Naive thymus-derived CD8-positive, alpha-beta T cell (primary cell): ENCODE measurements at regions not wholly inside any gene's neighbourhood (a gene's known extent, or its start where the extent isn't known, plus 50 kb on each side); places are given as distances from the start of the nearest gene placed in this dataset.

ENCODE experiments used
- ATAC-seq, 2 donors: fragments of 150-1000 bp; cut with Tn5 transposase in 1 of 2; sonication (Bioruptor Pico), chemical (Tn5 transposase) in 1 of 2; 1 replicate in 1 of 2; 2 replicates in 1 of 2; pipeline ENCODE4 v1.10.0; 2021; ENCODE audit warnings: mild to moderate bottlenecking in 2 of 2, moderate library complexity in 2 of 2
- POLR2A ChIA-PET: fragments of 350-600 bp; sonication (Branson Sonifier 250); formaldehyde crosslinking; loops from one replicate; lab custom pipeline; 2021; ENCODE audit warnings: antibody characterized with exemption; lab: Charles Lee
- DNase-seq, 10 donors: peaks; one replicate each; pipeline versions ENCODE4 v3.0.0 to v3.0.0-alpha.2; 2020 to 2022
- H3K27ac Mint-ChIP-seq, 10 donors: one replicate each; pipeline ENCODE4 v1.8.0; 2020 to 2022; ENCODE audit warnings: mild to moderate bottlenecking in 10 of 10, mixed read lengths in 10 of 10, moderate library complexity in 4 of 10, inconsistent platforms in 1 of 10
- H3K27me3 Mint-ChIP-seq, 5 donors: one replicate each; pipeline ENCODE4 v1.8.0; 2021 to 2022; ENCODE audit warnings: mixed read lengths in 5 of 5
- H3K36me3 Mint-ChIP-seq, 3 donors: one replicate each; pipeline ENCODE4 v1.8.0; 2020 to 2022; ENCODE audit warnings: mixed read lengths in 3 of 3, mild to moderate bottlenecking in 2 of 3, inconsistent platforms in 1 of 3
- H3K4me1 Mint-ChIP-seq, 4 donors: one replicate each; pipeline ENCODE4 v1.8.0; 2021 to 2022; ENCODE audit warnings: mixed read lengths in 4 of 4
- H3K4me3 Mint-ChIP-seq, 10 donors: one replicate each; pipeline ENCODE4 v1.8.0; 2020 to 2022; ENCODE audit warnings: mild to moderate bottlenecking in 10 of 10, mixed read lengths in 10 of 10, moderate library complexity in 6 of 10, inconsistent platforms in 1 of 10
- H3K9me3 Mint-ChIP-seq, 9 donors: one replicate each; pipeline ENCODE4 v1.8.0; 2020 to 2022; ENCODE audit warnings: mixed read lengths in 9 of 9, mild to moderate bottlenecking in 3 of 9, inconsistent platforms in 1 of 9, moderate library complexity in 1 of 9

DNA sequence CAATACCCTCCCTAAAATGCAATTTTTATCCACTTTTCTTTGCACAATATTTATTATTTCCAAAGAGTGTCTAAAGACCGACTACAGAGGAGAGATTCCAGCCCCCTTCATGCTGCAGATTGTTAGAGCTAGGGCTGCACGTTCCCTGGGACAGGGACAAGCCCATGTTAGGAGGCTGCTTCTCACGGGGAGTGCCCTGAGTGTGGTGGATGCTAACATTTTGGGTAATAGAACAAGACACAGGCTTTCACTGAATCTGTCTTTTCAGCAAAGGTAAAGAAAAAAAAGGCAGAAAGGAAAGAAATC, 125.4 kb downstream of the RIPK4 start:
- H3K9me3 Mint-ChIP-seq: no peaks in the 10 kb centered on the region
- H3K27me3 Mint-ChIP-seq: peaks cover 6 to 24% (median 16%) of the 10 kb centered on the region in 5 donors
- ATAC-seq: no peak
- H3K4me3 Mint-ChIP-seq: no peak overlapping the region
- no peaks in the 10 kb centered on the region for H3K4me1 Mint-ChIP-seq
- no peaks in the 10 kb centered on the region for H3K36me3 Mint-ChIP-seq
- DNase-seq: no peak
- peak overlapping the region in 1 of 10 donors; percentile 29 for H3K27ac Mint-ChIP-seq
- POLR2A ChIA-PET: no interaction called here

DNA sequence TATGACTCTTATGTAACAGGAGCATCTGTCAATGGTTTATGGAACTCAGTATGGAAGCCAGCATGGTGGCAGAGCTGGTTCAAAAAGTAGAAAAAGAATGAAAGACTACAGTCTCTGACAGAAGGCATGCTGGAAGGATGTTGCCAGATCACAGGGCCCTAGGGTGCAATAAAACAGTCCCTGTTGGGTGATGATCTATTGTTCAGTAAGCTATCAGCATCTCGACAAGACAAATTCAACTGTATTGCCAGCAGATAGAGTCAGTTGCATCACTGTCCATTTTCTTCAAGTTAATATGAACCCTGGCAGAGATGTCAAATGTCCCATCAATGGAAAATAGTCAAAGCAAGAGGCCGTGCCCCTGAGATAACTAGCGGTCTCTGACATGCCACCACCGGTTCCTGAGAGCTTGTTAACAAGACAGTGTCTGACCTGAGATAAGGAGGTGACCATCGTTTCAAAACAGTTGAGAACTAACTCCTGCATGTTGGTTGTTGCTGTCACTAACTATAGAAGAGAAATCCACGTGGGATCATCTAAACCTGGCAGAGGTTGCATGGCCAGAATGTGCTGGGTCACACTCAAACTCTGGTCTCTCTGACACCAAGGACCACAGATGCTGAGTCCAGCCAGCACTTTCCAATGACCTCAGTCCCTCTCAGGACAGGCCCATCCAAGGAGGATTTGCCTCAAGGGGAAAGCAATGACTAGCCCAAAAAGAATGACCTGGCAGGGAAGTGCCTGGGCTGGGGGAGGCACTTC, 125.9 kb downstream of the RIPK4 start:
- ATAC-seq: no peak
- no peak for DNase-seq
- Mint-ChIP-seq H3K4me3 (no peak overlapping the region), H3K9me3 (peaks cover 0 to 5% (median 0%) of the 10 kb centered on the region in 9 donors), H3K27me3 (peaks cover 7 to 25% (median 17%) of the 10 kb centered on the region in 5 donors), H3K27ac (no peak overlapping the region), H3K36me3 (no peaks in the 10 kb centered on the region), H3K4me1 (no peaks in the 10 kb centered on the region)
- POLR2A ChIA-PET: interaction anchor here (0.6 kb wide), 1 partner anchor 39 kb away, joined by 3 read pairs; no protein-coding TSS in a partner anchor

DNA sequence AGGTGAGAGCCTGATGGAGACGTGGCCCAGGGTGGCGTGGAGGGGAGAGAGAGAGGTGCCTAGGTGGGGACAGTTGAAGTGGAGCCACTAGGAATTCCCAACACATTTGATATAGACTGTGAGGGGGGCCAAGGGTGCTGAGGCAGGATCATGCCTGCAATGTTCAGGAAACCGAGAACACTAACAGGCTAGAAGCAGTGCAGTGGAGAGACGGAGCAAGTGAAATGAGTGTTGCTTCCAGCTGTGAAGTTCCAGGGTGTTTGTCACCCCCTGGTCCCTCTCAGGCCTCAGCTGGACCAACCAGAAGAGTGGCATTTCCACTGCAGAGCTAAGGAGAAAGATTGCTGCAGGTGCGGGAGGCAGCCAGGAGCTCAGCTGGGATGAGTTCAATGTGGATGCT, 127.1 kb downstream of the RIPK4 start:
- POLR2A ChIA-PET: no interaction called here
- Mint-ChIP-seq H3K4me3 (no peak overlapping the region), H3K4me1 (peaks cover 0 to 2% (median 0%) of the 10 kb centered on the region in 4 donors), H3K27ac (no peak overlapping the region), H3K27me3 (peaks cover 11 to 28% (median 19%) of the 10 kb centered on the region in 5 donors), H3K36me3 (no peaks in the 10 kb centered on the region), H3K9me3 (peaks cover 0 to 13% (median 0%) of the 10 kb centered on the region in 9 donors)
- DNase-seq (no peak), ATAC-seq (no peak)

DNA sequence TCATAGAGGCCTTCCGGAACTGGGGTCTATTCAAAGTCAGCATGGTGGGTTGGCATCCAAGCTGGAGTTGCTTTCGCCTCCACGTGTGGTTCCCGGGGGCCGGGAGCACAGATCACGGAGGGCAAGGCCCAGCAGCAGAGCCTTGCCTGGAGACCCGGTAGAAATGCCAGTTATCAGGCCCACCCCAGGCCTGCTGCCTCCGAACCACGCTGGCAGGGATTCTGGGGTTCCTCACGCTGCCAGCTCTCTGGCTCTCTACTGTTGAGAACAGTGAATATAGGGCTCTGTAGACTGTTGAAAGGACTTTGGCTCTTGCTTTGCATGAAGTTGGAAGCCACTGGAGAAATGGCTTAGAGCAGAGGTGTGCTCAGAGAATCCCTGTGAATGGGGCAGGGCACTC, 127.5 kb downstream of the RIPK4 start:
- Mint-ChIP-seq H3K36me3 (no peaks in the 10 kb centered on the region), H3K9me3 (peaks cover 0 to 13% (median 0%) of the 10 kb centered on the region in 9 donors), H3K4me1 (peaks cover 0 to 2% (median 0%) of the 10 kb centered on the region in 4 donors), H3K27ac (peak overlapping the region in 1 of 10 donors; percentile 26), H3K4me3 (no peak overlapping the region), H3K27me3 (peaks cover 11 to 28% (median 19%) of the 10 kb centered on the region in 5 donors)
- DNase-seq (no peak), ATAC-seq (no peak)
- POLR2A ChIA-PET: no interaction called here

DNA sequence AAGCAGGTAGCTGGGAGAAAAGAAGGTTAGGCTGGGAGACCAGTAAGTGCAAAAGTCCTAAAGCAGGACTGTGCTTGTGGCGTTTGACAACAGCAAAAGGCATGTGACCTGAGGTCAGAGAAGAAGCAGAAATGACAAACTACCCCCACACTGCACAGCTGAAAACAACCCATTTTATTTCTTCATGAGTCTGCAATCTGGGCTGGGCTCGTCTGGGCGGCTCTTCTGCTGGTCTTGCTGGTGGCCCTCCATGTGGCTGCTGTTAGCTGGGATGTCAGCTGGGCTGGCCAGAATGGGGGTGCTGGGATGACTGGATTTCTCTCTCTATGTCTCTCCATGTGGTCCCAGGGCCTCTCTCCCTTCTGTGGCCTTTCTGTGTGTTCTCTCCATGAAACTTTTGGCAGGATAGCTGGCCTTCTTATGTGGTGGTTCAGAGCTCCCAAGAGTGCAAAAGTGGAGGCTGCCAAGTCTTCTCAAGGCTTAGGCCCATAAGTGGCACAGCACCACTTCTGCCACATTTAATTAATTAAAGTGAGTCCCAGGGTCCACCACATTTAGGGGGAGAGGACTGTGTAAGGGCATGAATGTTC, 128.6 kb downstream of the RIPK4 start:
- ATAC-seq (no peak), DNase-seq (no peak)
- Mint-ChIP-seq H3K4me1 (peaks cover 0 to 6% (median 0%) of the 10 kb centered on the region in 4 donors), H3K9me3 (peaks cover 0 to 13% (median 0%) of the 10 kb centered on the region in 9 donors), H3K27me3 (peaks cover 14 to 31% (median 21%) of the 10 kb centered on the region in 5 donors), H3K4me3 (no peak overlapping the region), H3K27ac (no peak overlapping the region), H3K36me3 (no peaks in the 10 kb centered on the region)
- POLR2A ChIA-PET: no interaction called here

DNA sequence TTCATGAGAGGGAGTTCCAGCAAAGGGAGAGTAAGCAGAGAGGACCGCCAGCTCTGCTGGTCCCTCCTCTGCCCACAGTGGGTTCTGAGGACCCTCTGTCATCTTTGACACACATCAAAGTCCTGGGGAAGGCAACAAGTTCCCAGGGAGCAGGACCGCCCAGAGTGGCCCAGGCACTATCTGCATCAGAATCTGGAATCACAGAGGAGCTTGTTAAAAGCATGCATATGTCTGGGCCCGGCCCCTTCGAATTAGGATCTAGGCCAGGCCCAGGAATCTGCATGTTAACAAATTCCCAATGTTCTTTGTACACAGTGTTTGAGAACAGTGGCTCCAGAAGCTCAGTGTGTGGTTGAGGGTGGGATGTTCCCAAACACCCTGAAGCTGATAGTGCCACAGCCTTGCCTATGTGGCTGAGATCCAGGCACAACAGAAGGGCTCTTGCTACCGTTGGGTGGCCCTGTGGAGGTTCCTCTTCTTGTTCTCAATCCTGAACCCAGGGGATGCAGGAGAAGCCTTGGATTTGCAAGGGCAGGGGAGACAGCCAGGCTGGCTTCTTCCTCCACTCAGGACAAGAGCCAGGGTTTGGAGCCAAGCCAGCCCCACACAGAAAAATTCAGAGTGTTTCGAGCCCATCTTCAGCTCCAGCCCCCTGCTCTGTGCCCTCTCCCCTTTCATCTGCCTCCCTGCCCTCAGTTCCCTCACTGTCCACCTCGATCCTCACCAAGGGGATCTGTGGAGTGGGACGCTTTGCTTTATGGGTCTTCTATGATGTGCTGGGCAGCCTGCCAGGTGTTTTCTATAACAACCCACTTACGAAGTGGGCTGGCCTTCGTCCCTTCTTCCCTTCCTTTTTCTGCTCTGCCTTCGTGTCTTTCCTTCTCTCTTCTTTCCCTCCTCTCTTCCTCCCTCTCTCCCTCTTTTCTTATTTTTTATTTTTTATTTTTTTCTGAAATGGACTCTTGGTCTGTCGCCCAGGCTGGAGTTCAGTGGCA, 129.0 kb upstream of the TMPRSS2 start:
- peaks cover 0 to 6% (median 0%) of the 10 kb centered on the region in 4 donors for H3K4me1 Mint-ChIP-seq
- no peaks in the 10 kb centered on the region for H3K36me3 Mint-ChIP-seq
- POLR2A ChIA-PET: no interaction called here
- ATAC-seq (no peak), DNase-seq (no peak)
- peaks cover 0 to 13% (median 0%) of the 10 kb centered on the region in 9 donors for H3K9me3 Mint-ChIP-seq
- no peak overlapping the region for H3K4me3 Mint-ChIP-seq
- H3K27me3 Mint-ChIP-seq: peaks cover 9 to 26% (median 16%) of the 10 kb centered on the region in 5 donors
- H3K27ac Mint-ChIP-seq: no peak overlapping the region

DNA sequence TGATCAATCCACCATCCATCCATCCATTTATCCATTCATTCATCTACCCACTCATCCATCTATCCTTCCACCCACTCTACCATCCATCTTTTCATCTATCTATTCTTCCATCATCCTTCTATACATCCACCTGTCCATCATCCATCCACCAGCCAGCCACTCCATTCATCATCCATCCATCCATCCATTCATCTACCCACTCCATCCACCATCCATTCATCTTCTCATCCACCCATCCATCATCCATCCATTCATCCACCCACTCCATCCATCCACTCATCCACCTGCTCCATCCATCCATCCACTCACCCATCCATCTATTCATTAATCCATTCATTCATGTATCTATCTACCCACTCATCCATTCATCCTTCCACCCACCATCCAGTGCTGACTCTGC, 127.9 kb upstream of the TMPRSS2 start:
- Mint-ChIP-seq H3K27ac (peak overlapping the region in 1 of 10 donors; percentile 6), H3K36me3 (no peaks in the 10 kb centered on the region), H3K4me1 (peaks cover 0 to 8% (median 0%) of the 10 kb centered on the region in 4 donors), H3K9me3 (peaks cover 0 to 13% (median 0%) of the 10 kb centered on the region in 9 donors), H3K4me3 (no peak overlapping the region), H3K27me3 (peaks cover 9 to 26% (median 16%) of the 10 kb centered on the region in 5 donors)
- POLR2A ChIA-PET: no interaction called here
- ATAC-seq: no peak
- no peak for DNase-seq

DNA sequence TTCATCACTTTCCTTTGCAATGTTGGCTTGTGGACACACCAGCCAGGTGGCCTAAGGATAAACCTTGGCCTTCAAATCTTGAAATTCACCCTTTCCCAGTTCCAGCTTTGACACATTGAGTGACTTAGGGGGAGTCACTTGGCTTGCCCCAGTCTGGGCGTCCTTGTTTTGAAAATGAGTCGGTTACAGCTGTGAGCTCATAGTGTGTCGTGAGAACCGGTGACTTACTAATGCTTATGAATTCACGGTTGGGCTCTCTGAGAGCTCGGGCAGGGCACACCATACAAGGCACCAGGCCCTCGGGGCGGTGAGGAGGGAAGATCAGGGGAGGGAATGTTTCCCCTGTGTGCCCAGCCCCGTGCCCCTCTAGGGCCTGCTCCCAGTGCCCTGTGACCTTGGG, 126.9 kb upstream of the TMPRSS2 start:
- Mint-ChIP-seq H3K27me3 (peaks cover 6 to 25% (median 14%) of the 10 kb centered on the region in 5 donors), H3K4me1 (peaks cover 0 to 8% (median 0%) of the 10 kb centered on the region in 4 donors), H3K27ac (no peak overlapping the region), H3K4me3 (no peak overlapping the region), H3K36me3 (no peaks in the 10 kb centered on the region), H3K9me3 (peaks cover 0 to 13% (median 0%) of the 10 kb centered on the region in 9 donors)
- DNase-seq (no peak), ATAC-seq (no peak)
- POLR2A ChIA-PET: no interaction called here

DNA sequence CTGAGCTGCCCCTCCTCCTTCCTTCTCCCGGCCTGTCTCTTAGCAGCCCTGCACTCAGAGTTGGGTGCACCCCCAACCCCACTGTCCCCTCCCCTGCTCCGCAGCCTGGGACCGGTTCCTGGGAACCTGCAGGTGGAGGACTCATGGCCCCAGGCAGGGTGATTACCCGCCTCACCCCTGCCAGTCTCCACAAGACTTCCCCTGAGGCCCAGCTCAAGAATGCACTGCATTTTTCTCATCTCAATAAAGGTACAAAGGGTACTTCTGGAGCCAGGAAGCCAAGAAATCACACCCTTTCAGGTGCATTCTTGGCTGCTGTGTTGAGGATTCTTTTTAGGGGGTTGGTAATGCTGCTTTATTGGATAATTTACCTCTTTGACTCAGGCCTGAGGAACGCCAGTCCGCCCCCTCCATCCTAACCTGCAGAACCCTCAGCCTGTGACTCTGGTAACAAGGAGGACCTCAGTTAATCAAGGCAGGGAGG, 126.3 kb upstream of the TMPRSS2 start:
- Mint-ChIP-seq H3K27me3 (peaks cover under 1 to 19% (median 10%) of the 10 kb centered on the region in 5 donors), H3K9me3 (peaks cover 0 to 13% (median 0%) of the 10 kb centered on the region in 9 donors), H3K4me1 (peaks cover 0 to 8% (median 0%) of the 10 kb centered on the region in 4 donors), H3K27ac (no peak overlapping the region), H3K4me3 (no peak overlapping the region), H3K36me3 (no peaks in the 10 kb centered on the region)
- no peak for ATAC-seq
- POLR2A ChIA-PET: no interaction called here
- no peak for DNase-seq

DNA sequence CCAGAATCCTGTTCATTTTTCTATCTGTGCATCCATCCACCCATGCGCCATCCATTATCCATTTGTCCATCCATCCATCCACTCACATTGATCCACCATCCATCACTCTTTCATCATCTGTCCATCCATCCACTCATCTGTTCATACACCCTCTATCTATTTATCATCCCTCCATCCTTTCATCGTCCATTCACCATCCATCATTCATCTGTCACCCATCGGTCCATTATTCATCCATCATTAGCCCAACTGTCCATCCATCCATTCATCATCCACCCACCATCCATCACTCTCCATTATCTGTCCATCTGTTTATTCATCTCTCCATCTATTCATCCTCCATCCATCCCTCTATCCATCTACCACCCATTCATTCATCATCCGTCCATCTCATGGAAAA, 125.7 kb upstream of the TMPRSS2 start:
- Mint-ChIP-seq H3K27me3 (peaks cover 0 to 19% (median 8%) of the 10 kb centered on the region in 5 donors), H3K4me1 (peaks cover 0 to 8% (median 0%) of the 10 kb centered on the region in 4 donors), H3K27ac (no peak overlapping the region), H3K36me3 (no peaks in the 10 kb centered on the region), H3K9me3 (peaks cover 0 to 13% (median 0%) of the 10 kb centered on the region in 9 donors), H3K4me3 (no peak overlapping the region)
- no peak for DNase-seq
- ATAC-seq: no peak
- POLR2A ChIA-PET: no interaction called here

DNA sequence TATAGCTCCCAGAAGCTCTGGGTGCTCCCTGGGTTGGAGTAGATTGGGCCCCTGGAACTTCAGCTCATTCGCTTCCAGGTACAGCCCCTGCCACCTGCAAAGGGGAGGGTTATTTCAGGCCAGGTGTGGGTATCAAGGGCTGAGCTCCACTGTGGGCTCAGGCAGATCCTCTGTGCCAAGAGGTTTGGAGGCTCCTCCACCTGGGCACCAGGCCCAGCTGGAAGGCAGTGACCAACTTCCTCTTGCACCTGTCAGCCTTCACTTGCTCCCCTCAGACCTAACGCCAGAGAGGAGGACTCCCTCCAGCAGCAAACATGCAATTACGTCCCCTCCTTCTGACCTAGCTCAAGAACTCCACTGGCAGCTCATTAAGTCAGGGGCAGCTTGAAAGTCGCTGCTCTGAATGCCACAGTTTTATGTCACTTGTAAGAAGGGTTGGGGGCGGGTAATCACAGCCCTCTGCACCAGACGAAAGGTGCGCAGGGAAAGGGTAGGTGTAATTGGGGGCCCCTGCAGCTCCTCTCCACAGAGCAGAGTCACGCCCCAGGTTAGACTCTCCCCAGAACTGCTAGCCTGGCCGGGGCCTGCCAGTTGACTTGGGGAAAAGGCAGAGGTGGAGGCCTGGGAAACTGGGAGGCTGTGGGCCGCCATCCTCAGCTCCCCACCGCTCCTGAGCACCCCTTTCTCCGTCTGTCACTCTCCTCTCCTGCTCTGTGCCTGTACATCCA, 125.0 kb upstream of the TMPRSS2 start:
- H3K9me3 Mint-ChIP-seq: peaks cover 0 to 13% (median 0%) of the 10 kb centered on the region in 9 donors
- H3K27ac Mint-ChIP-seq: no peak overlapping the region
- no peak for ATAC-seq
- no peak for DNase-seq
- H3K36me3 Mint-ChIP-seq: no peaks in the 10 kb centered on the region
- H3K4me1 Mint-ChIP-seq: peaks cover 0 to 8% (median 0%) of the 10 kb centered on the region in 4 donors
- POLR2A ChIA-PET: no interaction called here
- H3K27me3 Mint-ChIP-seq: peaks cover 0 to 19% (median 8%) of the 10 kb centered on the region in 5 donors
- no peak overlapping the region for H3K4me3 Mint-ChIP-seq
